HG03558 (cell line): ENCODE measurements at regions not wholly inside any gene's neighbourhood (a gene's known extent, or its start where the extent isn't known, plus 50 kb on each side); places are given as distances from the start of the nearest gene placed in this dataset.

Source experiments
- ATAC-seq: cut with Tn5 transposase; IDR thresholded peaks from one replicate; pipeline ENCODE4 v1.9.1; 2021; ENCODE audit warnings: moderate number of reproducible peaks; ENCODE audit not compliant: unreplicated experiment; ENCODE audit errors: extremely low read depth

DNA sequence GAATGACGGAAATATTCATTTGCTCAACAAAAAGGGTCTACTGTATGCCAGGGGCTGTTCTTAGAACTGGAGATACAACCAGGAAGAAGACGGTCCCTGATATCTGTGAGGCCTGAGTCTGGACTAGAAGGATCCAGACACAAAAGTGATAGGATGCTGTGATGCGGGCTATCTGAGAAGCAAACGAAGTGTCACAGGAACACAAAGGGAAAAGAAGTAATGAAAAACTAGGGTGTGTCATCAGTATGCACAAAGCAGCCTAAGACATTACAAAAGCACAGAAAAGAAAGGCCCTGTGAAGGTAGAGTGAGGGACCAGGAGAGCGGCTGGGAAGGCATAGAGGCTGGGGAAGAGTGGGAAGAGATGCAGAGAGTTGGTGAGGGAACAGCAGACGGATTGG lies 63.3 kb upstream of the C3orf80 start:
- ATAC-seq, result no peak

DNA sequence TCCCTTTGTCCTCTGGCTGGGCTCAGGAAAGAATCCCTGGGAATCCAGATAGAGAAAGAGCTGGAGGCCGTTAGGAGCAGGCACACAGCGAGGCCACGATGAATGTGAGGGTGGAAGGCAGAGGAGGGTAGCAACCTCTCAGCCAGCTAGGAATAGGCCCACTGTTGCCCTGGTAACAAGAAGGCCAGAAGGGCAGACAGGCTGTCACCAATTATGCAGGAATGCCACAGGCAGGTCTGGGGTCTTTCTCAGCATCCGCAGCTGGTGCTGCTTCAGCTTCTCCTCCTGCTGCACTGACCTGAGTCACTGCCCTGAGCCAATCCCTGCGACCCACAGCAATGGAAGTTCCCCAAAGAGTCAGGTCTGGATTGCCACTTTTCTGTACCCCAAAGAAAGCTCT lies 62.8 kb upstream of the C3orf80 start:
- ATAC-seq, result no peak

DNA sequence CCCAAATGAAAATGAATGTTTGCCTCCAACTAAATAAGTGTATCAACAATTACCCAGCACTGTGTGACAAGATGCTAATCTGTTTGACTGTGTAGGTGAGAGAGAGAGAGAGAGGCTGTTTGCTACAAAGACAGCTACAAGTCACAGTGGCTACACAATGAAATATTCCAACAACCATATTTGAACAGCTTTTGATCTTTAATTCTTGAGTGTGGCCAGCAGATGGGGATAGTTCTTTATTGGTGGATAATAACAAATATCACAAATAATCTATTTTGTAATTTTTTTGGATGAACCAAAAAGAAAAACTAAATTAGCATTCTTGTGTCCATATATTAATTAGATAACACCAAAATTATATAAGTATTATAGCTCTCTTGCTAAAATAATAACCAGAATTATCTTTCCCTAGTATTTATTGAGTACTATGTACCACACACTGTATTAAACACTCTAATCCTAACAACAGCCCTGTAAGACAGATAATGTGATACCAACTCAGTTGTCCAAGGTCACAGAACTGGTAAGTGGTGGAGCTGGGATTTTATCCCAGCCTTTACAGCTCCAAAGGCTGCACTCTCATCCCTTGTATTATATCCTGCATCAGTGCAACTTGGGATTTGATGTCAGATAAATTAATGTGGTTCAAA lies 61.9 kb upstream of the C3orf80 start:
- no peak for ATAC-seq

DNA sequence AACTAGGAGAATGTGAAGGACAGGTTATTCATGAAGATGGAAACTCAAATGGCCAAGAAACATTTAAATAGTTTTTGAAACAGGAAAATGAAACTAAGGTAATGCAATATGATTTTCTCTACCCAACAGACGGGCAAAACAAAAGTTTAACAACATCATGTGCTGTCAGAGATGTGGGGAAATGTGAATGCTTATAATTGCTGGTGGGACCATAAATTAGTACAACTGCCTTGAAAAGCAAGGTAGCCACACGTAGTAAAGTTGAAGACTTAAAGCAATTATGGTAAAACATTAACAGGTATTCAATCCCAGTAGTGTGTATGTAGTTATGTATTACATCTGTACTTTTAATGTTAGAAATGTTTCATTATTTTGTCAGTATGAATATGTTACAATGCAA lies 57.0 kb upstream of the C3orf80 start:
- ATAC-seq, result no peak

DNA sequence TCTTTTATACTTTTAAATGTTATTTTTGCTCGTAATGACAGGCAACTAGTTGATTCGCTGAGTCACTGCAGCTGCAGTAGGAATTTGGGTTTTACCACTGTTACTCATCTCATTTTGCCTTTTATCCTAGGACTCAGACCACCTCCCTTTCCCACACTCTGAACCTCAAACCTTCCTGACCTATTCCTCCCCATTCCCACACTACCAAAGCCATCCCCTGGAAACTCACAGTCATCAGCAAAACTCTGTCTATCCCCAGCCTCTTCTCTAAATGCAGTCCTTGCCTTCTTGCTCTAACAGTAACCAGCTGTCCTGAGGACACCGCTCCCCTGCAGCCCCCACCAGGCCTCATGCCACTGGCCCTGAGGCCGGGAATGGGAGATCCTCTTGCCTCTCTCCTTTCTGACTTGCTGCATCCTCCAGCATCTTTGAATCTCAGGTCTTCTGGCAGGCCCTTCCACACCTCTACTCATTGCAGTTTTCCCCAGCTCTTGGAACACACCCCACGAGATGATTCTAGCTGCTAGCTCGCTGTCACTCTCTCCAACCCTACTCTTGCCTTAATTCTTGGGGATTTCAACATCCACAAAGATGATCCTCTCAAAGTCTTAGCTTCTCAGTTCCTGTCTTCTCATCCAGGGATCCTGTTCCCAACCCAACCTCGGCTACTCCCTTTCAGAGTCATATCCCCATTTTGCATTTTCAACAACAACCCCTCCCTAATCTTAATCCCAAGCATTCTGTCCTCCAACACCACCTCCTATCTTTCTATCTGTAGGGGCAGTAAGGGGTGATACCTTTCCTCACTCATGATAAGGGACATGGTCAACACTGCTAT lies 55.9 kb upstream of the C3orf80 start:
- ATAC-seq, result no peak

DNA sequence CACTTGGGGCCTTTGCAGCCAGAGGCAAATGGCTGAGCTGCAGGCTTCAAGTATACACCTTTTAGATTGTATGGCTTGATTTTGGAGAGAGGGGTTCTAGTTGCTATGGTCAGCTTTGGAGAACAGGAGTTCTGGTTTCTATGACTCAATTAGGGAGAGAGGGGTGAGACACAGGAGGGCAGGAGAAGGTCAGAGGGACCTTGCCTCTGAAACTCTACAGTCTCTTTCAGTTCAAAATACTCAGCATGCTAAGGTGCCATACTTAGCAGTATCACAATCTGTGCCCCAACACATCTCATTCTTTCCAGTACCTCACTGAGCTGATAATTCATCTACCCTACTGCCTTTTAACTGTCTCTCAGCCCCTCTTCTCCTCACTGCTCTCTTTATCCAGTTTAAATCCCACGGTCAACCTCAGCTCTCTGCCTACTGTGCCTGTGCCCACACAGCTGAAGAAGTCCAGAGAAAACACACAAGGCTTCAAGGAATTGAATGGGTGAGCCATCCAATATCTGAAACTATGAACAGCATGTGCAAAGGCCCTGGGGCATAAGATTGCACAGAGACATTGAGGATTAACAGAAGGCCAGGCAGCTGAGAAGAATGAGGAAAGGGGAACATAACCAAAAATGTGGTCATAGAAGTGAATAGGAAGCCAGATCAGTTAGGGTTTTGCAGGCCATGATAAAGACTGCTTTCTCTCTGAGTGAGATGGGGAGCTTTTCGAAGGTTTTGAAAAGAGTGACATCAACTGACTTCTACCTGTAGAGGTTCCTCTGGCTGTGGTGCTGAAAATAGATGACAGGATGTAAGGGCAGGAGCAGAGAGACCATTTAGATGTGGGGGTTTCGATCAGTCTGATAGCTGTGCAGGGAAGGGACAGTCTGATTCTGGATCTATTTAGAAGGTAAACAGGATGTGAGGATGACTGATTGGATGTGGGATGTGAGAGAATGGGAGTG lies 54.5 kb upstream of the C3orf80 start:
- ATAC-seq, result peak; percentile 59

DNA sequence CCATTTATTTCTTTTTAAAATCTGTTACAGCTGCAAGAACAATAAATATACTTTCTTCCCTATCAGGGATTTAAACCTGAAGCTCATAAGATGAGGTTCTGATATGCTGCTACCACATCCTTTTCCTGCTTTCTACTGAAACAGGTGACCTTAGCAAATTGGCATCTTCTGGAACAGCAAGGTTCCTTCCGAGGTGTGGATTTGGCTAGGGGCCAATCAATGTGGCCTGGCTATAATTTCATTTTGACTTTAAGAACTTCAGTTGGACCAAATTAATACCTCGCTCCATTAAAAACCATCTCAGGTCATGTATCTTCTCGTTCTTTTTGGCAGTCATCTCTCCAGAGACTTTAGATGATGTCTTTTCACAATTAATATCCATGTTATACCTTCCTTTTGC lies 53.4 kb upstream of the C3orf80 start:
- ATAC-seq, result no peak

DNA sequence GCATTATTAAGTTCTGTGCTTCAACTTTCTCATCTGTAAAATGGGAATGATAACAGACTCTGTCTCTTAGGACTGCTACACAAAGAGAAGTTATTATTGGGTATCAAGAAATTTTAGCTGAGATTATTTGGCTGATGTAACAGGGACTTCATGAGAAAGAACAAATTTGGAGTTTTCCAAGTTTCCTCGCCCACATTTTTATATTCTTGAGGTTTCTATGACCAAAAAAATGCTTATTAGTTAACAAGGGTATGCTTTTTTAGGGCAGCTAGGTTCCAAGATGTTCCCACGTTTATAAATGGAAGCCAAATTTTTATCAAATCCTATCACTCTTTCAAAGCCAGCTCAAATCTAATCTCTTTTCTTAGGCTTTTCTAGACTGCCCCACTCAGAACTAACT lies 50.6 kb upstream of the C3orf80 start:
- no peak for ATAC-seq
